ENCODE measurements at regions not wholly inside any gene's neighbourhood (a gene's known extent, or its start where the extent isn't known, plus 50 kb on each side); places are given as distances from the start of the nearest gene placed in this dataset.

DNA sequence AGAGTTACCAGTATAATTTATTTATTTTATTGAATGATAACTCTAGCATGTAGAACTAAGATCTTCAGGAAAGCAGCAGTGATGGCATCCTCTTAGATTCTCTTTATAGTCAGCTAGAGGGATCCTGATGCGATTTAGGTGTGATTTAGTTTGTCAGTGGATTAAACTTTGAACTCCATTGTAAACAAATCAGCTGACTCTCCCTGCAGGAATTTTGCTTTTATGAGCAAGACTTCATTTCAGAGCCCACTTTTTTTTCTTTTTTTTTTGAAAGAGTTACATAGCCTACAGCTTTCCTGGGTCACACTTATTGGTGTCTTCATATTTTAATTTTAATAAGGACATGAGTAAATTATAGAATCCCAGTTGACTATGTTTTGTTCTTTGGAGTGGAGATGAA is 93.8 kb upstream of the SEMA6A start:
- DNase-seq, result no peak
- Histone ChIP-seq H3K9ac (ENCODE audit: extremely low read depth, insufficient read length, low read length) (no peak overlapping the region), H4K20me1 (ENCODE audit: control insufficient read depth, insufficient read depth, insufficient read length) (no peaks in the 10 kb centered on the region), H3K79me2 (ENCODE audit: insufficient read depth, low read length) (no peaks in the 10 kb centered on the region), H2BK5ac (ENCODE audit: insufficient read length, low read length) (no peak overlapping the region), H3K14ac (ENCODE audit: insufficient read depth, low read length) (no peak overlapping the region), H3K4me1 (ENCODE audit: insufficient read depth, low read length) (no peaks in the 10 kb centered on the region), H3K56ac (ENCODE audit: insufficient read length, low read depth, low read length) (no peak overlapping the region), H4K8ac (replicated peaks; ENCODE audit: insufficient read length, low read depth, low read length) (no peak overlapping the region), H3K18ac (ENCODE audit: insufficient read length, low read depth, low read length) (no peak overlapping the region), H2AK5ac (ENCODE audit: insufficient read length, low read length) (no peak overlapping the region), H3K4ac (ENCODE audit: low read depth, low read length) (no peak overlapping the region), H2BK20ac (ENCODE audit: low read depth, low read length, poor library complexity, severe bottlenecking) (no peak overlapping the region), H2BK120ac (ENCODE audit: low read depth, low read length, poor library complexity, severe bottlenecking) (no peak overlapping the region), H3K23me2 (ENCODE audit: insufficient read length, low read depth, low read length, poor library complexity, severe bottlenecking) (no peaks in the 10 kb centered on the region), H2AFZ (ENCODE audit: low read length) (no peak overlapping the region), H2BK12ac (ENCODE audit: insufficient read length, low read depth, low read length) (no peak overlapping the region), H3K27me3 (ENCODE audit: insufficient read depth, low read length) (no peaks in the 10 kb centered on the region; the same call in 1 of the 2 replicates), H2BK15ac (ENCODE audit: low read depth, low read length) (no peak overlapping the region), H4K5ac (ENCODE audit: insufficient read length, low read depth, low read length) (no peak overlapping the region), H3K4me2 (ENCODE audit: insufficient read depth, insufficient read length, low read length) (no peak overlapping the region), H3K9me3 (ENCODE audit: control insufficient read depth, low read depth, low read length) (no peaks in the 10 kb centered on the region), H3K27ac (ENCODE audit: insufficient read length, low read depth, low read length) (no peak overlapping the region), H4K91ac (ENCODE audit: insufficient read length, low read depth, low read length) (no peak overlapping the region), H3K23ac (ENCODE audit: insufficient read length, low read depth, low read length) (no peak overlapping the region), H3K79me1 (ENCODE audit: insufficient read depth, low read depth, low read length, poor library complexity, severe bottlenecking) (no peaks in the 10 kb centered on the region), H3T11ph (ENCODE audit: low read length) (no peak overlapping the region)
- H3K36me3 Mint-ChIP-seq (ENCODE audit: insufficient read depth in 1 of 3, low read depth in 3 of 3), result no peaks in the 10 kb centered on the region; a peak in 1 of 7 replicates
- no peak overlapping the region for H3K27ac Mint-ChIP-seq
- no CpG with 5 or more reads among the region's 1 CpG for WGBS (ENCODE audit: extremely low coverage, insufficient read length, low lambda C conversion rate)
- no peak overlapping the region for H3K4me3 Mint-ChIP-seq
- no peaks in the 10 kb centered on the region for H3K27me3 Mint-ChIP-seq (ENCODE audit: low read depth)
- TF ChIP-seq, protein P1, sequence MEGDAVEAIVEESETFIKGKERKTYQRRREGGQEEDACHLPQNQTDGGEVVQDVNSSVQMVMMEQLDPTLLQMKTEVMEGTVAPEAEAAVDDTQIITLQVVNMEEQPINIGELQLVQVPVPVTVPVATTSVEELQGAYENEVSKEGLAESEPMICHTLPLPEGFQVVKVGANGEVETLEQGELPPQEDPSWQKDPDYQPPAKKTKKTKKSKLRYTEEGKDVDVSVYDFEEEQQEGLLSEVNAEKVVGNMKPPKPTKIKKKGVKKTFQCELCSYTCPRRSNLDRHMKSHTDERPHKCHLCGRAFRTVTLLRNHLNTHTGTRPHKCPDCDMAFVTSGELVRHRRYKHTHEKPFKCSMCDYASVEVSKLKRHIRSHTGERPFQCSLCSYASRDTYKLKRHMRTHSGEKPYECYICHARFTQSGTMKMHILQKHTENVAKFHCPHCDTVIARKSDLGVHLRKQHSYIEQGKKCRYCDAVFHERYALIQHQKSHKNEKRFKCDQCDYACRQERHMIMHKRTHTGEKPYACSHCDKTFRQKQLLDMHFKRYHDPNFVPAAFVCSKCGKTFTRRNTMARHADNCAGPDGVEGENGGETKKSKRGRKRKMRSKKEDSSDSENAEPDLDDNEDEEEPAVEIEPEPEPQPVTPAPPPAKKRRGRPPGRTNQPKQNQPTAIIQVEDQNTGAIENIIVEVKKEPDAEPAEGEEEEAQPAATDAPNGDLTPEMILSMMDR (conservative IDR thresholded peaks at IDR 0.05), result no peak
- peaks cover 2 to 5% of the 10 kb centered on the region in 2 experiments; a peak in 1 of 4 replicates for H3K4me1 Mint-ChIP-seq
- H3K9me3 Mint-ChIP-seq, result no peaks in the 10 kb centered on the region
